CD8-positive, alpha-beta memory T cell (primary cell): ENCODE measurements at regions not wholly inside any gene's neighbourhood (a gene's known extent, or its start where the extent isn't known, plus 50 kb on each side); places are given as distances from the start of the nearest gene placed in this dataset.

ENCODE experiments used
- CTCF ChIA-PET: fragments of 350-600 bp; sonication (Branson Sonifier 250); formaldehyde crosslinking; loops from one replicate; lab custom pipeline; 2021; ENCODE audit warnings: antibody characterized with exemption; lab: Charles Lee
- POLR2A ChIA-PET: fragments of 350-600 bp; sonication (Branson Sonifier 250); formaldehyde crosslinking; loops from one replicate; lab custom pipeline; 2021; ENCODE audit warnings: antibody characterized with exemption; lab: Charles Lee
- DNase-seq, 5 donors: peaks; one replicate each; pipeline versions ENCODE4 v3.0.0 to v3.0.0-alpha.2; 2020 to 2022; ENCODE audit warnings: mixed read lengths in 1 of 5
- H3K27ac ChIP-seq: one replicate; pipeline ENCODE4 v1.7.0; 2013; ENCODE audit warnings: low read depth, mild to moderate bottlenecking, low read length, moderate library complexity
- H3K27me3 ChIP-seq: 2 replicates; pipeline ENCODE4 v1.7.0; 2013; ENCODE audit warnings: low read length, mild to moderate bottlenecking; ENCODE audit not compliant: insufficient read depth, poor library complexity, severe bottlenecking
- H3K36me3 ChIP-seq: 2 replicates; pipeline ENCODE4 v1.7.0; 2013; ENCODE audit warnings: mild to moderate bottlenecking, low read length, moderate library complexity; ENCODE audit not compliant: insufficient read depth
- H3K4me1 ChIP-seq: 2 replicates; pipeline ENCODE4 v1.7.0; 2013; ENCODE audit warnings: mild to moderate bottlenecking, low read length, moderate library complexity; ENCODE audit not compliant: insufficient read depth
- H3K4me3 ChIP-seq: 2 replicates; pipeline ENCODE4 v1.7.0; 2013; ENCODE audit warnings: mild to moderate bottlenecking, low read length
- H3K9me3 ChIP-seq: 2 replicates; pipeline ENCODE4 v1.7.0; 2013; ENCODE audit warnings: mild to moderate bottlenecking, low read length
- H3K27ac Mint-ChIP-seq, 8 donors: one replicate each; pipeline ENCODE4 v1.8.0; 2020 to 2021; ENCODE audit warnings: mixed read lengths in 8 of 8, mild to moderate bottlenecking in 6 of 8, inconsistent platforms in 3 of 8, moderate library complexity in 3 of 8
- H3K27me3 Mint-ChIP-seq, 2 donors: one replicate each; pipeline ENCODE4 v1.8.0; 2020 to 2021; ENCODE audit warnings: mixed read lengths in 2 of 2, mild to moderate bottlenecking in 1 of 2, moderate library complexity in 1 of 2
- H3K36me3 Mint-ChIP-seq, 3 donors: one replicate each; pipeline ENCODE4 v1.8.0; 2020 to 2021; ENCODE audit warnings: mixed read lengths in 3 of 3, inconsistent platforms in 1 of 3, mild to moderate bottlenecking in 1 of 3
- H3K4me1 Mint-ChIP-seq, 3 donors: one replicate each; pipeline ENCODE4 v1.8.0; 2020 to 2021; ENCODE audit warnings: mixed read lengths in 3 of 3, inconsistent platforms in 1 of 3, mild to moderate bottlenecking in 1 of 3
- H3K4me3 Mint-ChIP-seq, 7 donors: one replicate each; pipeline ENCODE4 v1.8.0; 2020 to 2021; ENCODE audit warnings: mixed read lengths in 7 of 7, mild to moderate bottlenecking in 6 of 7, moderate library complexity in 4 of 7, inconsistent platforms in 2 of 7
- H3K9me3 Mint-ChIP-seq, 5 donors: one replicate each; pipeline ENCODE4 v1.8.0; 2020 to 2022; ENCODE audit warnings: mixed read lengths in 5 of 5, mild to moderate bottlenecking in 3 of 5, moderate library complexity in 2 of 5, inconsistent platforms in 1 of 5

DNA sequence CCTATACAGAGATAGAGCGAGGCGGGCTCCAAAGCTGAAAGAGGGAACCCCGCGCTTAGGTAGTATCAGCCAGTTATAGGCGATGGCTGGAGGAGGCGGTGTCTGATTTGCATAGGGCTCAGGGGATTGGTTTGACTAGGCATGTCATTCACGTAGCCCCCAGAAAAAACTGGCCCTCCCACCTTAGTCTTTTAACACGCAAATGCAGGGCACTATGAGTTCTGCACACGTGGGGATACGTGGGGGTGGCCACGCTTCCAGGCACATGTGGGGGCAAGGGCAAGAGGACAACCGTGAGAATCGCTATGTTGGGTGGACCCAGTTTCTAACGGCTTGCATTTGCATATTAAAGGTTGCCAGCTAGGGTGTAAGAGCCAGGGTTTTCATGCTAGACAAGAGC is 56.7 kb upstream of the MSTN start:
- no peak overlapping the region for H3K4me3 ChIP-seq
- no peak overlapping the region for H3K27ac ChIP-seq
- no peaks in the 10 kb centered on the region for H3K9me3 ChIP-seq
- Mint-ChIP-seq H3K27ac (peak overlapping the region in 4 of 8 donors; percentile 6 to 69 (median 47)), H3K27me3 (peaks cover 3 to 10% of the 10 kb centered on the region in 2 donors), H3K4me3 (peak overlapping the region in 6 of 7 donors; percentile 8 to 61 (median 38)), H3K9me3 (no peaks in the 10 kb centered on the region), H3K4me1 (peaks cover 9 to 17% (median 17%) of the 10 kb centered on the region in 3 donors), H3K36me3 (no peaks in the 10 kb centered on the region)
- peak in 4 of 5 donors; percentile 11 to 64 (median 46) for DNase-seq
- POLR2A ChIA-PET, result no interaction called here
- no peaks in the 10 kb centered on the region for H3K36me3 ChIP-seq
- H3K27me3 ChIP-seq, result no peaks in the 10 kb centered on the region
- H3K4me1 ChIP-seq, result no peaks in the 10 kb centered on the region
- CTCF ChIA-PET, result interaction anchor here (1.9 kb wide), 1 partner anchor 31 kb away, joined by 4 read pairs; no protein-coding TSS in a partner anchor

DNA sequence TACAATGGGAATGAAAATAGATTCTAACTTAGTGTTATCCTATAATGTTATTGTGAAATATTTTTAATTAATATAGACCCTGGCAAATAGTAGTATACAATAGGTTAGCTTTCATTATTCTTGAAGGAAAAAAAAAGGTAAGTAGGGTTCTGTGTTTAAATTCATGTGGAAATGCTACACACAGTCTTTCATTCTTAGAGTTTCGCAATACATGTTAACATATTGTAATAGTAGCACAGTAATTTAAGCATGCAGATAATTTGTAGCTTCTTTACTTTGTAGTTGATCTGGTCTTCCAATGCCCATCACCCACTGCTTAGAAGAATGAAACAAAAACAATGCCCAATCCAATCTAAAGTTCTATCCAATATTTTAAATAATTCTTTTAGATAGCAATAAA is 54.8 kb upstream of the MSTN start:
- ChIA-PET CTCF (no interaction called here), POLR2A (no interaction called here)
- H3K9me3 ChIP-seq, result no peaks in the 10 kb centered on the region
- H3K36me3 ChIP-seq, result no peaks in the 10 kb centered on the region
- DNase-seq, result no peak
- H3K9me3 Mint-ChIP-seq, result no peaks in the 10 kb centered on the region
- H3K36me3 Mint-ChIP-seq, result no peaks in the 10 kb centered on the region
- no peak overlapping the region for H3K27ac Mint-ChIP-seq
- no peak overlapping the region for H3K4me3 Mint-ChIP-seq
- peaks cover 7 to 16% (median 15%) of the 10 kb centered on the region in 3 donors for H3K4me1 Mint-ChIP-seq
- H3K27ac ChIP-seq, result no peak overlapping the region
- H3K27me3 ChIP-seq, result no peaks in the 10 kb centered on the region
- peaks cover 3 to 16% of the 10 kb centered on the region in 2 donors for H3K27me3 Mint-ChIP-seq
- H3K4me3 ChIP-seq, result no peak overlapping the region
- H3K4me1 ChIP-seq, result no peaks in the 10 kb centered on the region

DNA sequence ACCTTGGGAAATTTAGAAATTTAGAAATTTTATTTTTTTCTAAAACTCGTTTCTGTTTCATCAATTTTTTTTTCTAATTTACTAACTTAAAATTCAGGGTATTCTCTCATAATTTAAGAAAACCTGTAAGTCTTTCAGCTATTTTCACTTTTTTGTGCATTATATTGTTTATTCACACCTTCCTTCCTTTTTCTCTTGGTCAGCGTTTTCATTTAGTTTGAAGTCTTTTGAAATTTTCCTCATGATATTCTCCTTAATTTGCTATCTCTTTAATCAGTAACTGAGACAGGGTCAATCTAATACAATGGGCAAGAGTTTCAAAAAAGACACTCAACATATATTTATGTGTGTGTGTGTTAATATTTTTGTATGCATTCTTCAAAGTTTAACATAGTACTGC is 50.5 kb upstream of the MSTN start:
- H3K36me3 ChIP-seq, result no peaks in the 10 kb centered on the region
- H3K27me3 Mint-ChIP-seq, result peaks cover 3 to 18% of the 10 kb centered on the region in 2 donors
- no peaks in the 10 kb centered on the region for H3K36me3 Mint-ChIP-seq
- H3K9me3 ChIP-seq, result no peaks in the 10 kb centered on the region
- no peaks in the 10 kb centered on the region for H3K9me3 Mint-ChIP-seq
- H3K27me3 ChIP-seq, result no peaks in the 10 kb centered on the region
- no peak overlapping the region for H3K27ac ChIP-seq
- no peak overlapping the region for H3K4me3 ChIP-seq
- ChIA-PET CTCF (no interaction called here), POLR2A (no interaction called here)
- H3K4me1 Mint-ChIP-seq, result no peaks in the 10 kb centered on the region
- DNase-seq, result no peak
- no peak overlapping the region for H3K4me3 Mint-ChIP-seq
- H3K4me1 ChIP-seq, result no peaks in the 10 kb centered on the region
- H3K27ac Mint-ChIP-seq, result no peak overlapping the region
